Fibroblast of mammary gland (primary cell): ENCODE measurements at regions not wholly inside any gene's neighbourhood (a gene's known extent, or its start where the extent isn't known, plus 50 kb on each side); places are given as distances from the start of the nearest gene placed in this dataset.

Source experiments
- DNase-seq: peaks from one replicate; pipeline ENCODE4 v3.0.0-alpha.2; 2010; ENCODE audit warnings: low read depth
- H3K4me3 ChIP-seq: 2 replicates; pipeline ENCODE4 v1.5.1; 2011; ENCODE audit warnings: low read depth, mild to moderate bottlenecking, low read length, moderate library complexity; ENCODE audit not compliant: control insufficient read depth
- CTCF ChIP-seq: conservative IDR thresholded peaks from 2 replicates; pipeline ENCODE4 v1.5.1; 2011; ENCODE audit warnings: low read depth, low read length, inconsistent platforms; ENCODE audit not compliant: control insufficient read depth, insufficient read depth

GRCh38 chr22:22103078-22103875 lies 120.7 kb upstream of the TOP3B start:
- DNase-seq, result peak; percentile 15
- H3K4me3 ChIP-seq, result no peak overlapping the region
- TF ChIP-seq CTCF, result peak; percentile 53

GRCh38 chr22:22099833-22100812 lies 117.5 kb upstream of the TOP3B start:
- peak; percentile 20 for DNase-seq
- TF ChIP-seq CTCF, result peak; percentile 38
- no peak overlapping the region for H3K4me3 ChIP-seq

GRCh38 chr22:22099194-22099486 lies 116.6 kb upstream of the TOP3B start:
- H3K4me3 ChIP-seq, result no peak overlapping the region
- TF ChIP-seq CTCF, result no peak
- DNase-seq, result no peak

- DNase-seq, result no peak
- no peak overlapping the region for H3K4me3 ChIP-seq
- TF ChIP-seq CTCF, result no peak
Measured at GRCh38 chr22:22098457-22099193, 116.0 kb upstream of the TOP3B start.

GRCh38 chr22:22097727-22098228 lies 115.2 kb upstream of the TOP3B start:
- no peak for TF ChIP-seq CTCF
- no peak overlapping the region for H3K4me3 ChIP-seq
- no peak for DNase-seq

GRCh38 chr22:22094921-22095320 lies 112.3 kb upstream of the TOP3B start:
- TF ChIP-seq CTCF, result no peak
- no peak for DNase-seq
- H3K4me3 ChIP-seq, result no peak overlapping the region
